HG02884 (cell line): ENCODE measurements at regions not wholly inside any gene's neighbourhood (a gene's known extent, or its start where the extent isn't known, plus 50 kb on each side); places are given as distances from the start of the nearest gene placed in this dataset.
A peak's percentile ranks its signal among the peaks of the same experiment; 100 is the strongest.

Experiments used
- ATAC-seq: cut with Tn5 transposase; IDR thresholded peaks from one replicate; pipeline ENCODE4 v1.9.1; 2021; ENCODE audit warnings: mild to moderate bottlenecking, moderate library complexity; ENCODE audit not compliant: unreplicated experiment

DNA sequence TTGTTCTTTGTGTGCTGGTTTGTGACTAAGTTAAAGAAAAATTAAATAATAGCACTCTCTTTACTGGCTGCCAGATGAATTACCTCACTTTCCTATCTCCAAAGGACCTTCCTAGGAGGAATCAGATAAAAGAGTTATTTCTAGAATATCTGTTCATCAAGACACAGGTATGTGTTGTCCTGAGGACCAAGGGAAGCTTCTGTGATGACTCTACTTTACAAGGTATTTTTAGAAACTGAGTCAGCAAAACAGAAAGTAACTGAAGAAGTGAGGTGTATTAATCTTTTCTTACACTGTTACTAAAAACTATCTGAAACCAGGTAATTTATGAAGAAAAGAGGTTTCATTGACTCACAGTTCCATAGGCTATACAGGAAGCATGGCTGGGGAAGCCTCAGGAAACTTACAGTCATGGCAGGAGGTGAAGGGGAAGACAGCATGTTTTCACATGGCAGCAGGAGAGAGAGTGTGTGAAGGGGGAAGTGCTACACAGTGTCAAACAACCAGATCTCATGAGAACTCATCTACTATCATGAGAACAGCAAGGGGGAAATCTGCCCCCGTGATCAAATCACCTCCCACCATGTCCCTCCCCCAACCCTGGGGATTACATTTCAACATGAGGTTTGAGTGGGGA, 189.2 kb upstream of the DMAC1 start:
- ATAC-seq = no peak

DNA sequence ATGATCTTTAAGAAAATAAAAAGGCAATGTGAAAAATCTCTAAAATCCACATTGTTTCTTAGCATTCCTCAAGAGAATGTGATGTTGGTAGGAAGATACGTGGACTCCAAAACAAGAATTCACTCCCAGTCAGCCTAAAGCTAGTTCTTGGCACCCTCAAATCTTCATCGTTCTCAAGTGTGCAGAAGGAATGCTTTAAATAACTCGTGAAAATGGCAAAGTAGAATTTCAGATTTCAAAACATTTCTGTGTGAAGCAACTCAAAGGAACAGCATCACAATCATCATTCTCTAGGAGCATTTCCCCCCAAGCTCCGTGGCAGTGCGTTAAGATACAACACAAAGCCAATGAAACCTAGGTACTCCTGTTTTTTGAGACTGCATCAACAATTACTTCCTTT, 185.1 kb upstream of the DMAC1 start:
- ATAC-seq = no peak

- ATAC-seq = no peak
Measured at GRCh38 chr9:7984203-7984602, 184.6 kb upstream of the DMAC1 start.

DNA sequence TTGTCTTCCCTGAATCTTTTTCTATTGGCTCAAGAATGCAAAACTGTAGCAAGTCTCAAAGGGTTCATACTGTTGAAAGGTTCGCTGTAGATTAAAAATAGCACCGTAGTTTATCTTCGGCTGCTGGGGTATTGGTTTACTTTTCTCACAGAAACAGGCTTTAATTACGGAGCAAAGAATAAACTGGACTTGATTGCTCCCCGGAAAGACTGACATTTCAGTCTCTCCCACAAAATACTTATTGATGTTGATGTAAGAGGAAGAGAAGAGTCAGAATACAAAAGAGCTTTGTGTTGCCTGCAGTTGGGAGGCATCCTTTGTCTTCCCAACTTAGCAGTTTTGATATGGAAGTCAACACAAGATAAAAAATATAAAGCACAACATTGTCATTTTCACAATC, 183.9 kb upstream of the DMAC1 start:
- no peak for ATAC-seq

GRCh38 chr9:7982907-7983306, 183.3 kb upstream of the DMAC1 start:
- no peak for ATAC-seq

- no peak for ATAC-seq
Measured at GRCh38 chr9:7980691-7981289, 181.2 kb upstream of the DMAC1 start.

DNA sequence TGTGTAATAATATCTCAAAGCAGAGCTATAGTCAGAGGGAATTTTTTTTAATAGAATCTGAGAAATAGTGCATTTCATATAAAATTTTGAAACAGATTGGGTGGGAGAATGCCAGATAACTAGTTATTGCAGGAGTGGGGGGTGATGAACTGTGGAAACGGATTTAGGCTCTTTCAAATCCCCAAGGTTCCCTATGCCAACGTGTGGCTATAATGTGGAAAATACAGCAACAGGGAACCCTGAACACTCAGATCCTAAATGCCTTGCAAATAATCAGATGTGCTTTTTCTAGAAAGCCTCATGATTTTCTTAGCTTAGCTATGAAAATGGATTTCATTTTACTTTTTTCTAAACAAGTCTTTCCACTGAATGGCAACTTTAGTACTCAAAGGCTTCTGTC, 180.5 kb upstream of the DMAC1 start:
- no peak for ATAC-seq

- no peak for ATAC-seq
Measured at GRCh38 chr9:7979611-7980010, 180.0 kb upstream of the DMAC1 start.

DNA sequence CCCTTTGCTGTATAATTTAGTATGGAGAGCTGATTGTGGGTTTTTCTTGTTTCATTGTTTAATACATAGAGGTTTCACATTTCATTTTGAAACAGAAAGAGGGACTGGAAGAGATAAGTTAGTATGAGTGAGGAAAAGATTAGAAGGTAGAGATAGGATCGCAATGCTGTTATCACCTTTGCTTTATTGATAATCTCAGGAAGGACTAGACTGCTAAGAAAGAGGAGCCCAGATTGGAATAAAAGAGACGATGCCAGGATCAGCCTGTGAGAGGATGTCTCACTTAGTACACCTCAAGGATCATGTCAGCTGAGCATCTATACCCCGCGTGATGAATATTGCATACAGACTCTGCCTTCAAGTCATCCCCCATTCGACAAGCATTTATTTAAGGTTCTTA, 178.0 kb upstream of the DMAC1 start:
- ATAC-seq = no peak

- ATAC-seq = no peak
Measured at GRCh38 chr9:7976856-7977255, 177.3 kb upstream of the DMAC1 start.

- peak; percentile 95 for ATAC-seq
Measured at GRCh38 chr9:7976167-7976755, 176.7 kb upstream of the DMAC1 start.

- no peak for ATAC-seq
Measured at GRCh38 chr9:7975336-7975735, 175.8 kb upstream of the DMAC1 start.

GRCh38 chr9:7974335-7974960, 174.9 kb upstream of the DMAC1 start:
- ATAC-seq = peak; percentile 32

DNA sequence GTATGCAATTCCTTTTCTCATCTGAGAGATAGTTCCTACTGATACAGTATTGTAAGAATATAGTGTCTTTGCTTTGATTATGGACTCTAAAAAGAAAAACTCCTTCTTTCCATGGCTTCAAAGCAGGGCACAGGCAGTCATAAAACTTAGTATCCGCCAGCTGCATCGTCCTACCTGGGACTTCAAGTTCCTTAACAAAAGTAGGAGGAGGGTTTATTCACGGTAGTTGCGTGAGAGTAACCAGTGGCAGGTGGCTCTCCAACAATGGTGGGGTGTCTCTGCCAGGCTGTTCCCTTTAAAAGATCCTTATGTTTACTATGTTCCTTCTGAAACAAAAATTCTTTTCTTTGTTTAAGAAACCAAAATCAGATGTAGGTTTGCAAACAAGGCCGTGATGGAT, 173.5 kb upstream of the DMAC1 start:
- no peak for ATAC-seq

- ATAC-seq = no peak
Measured at GRCh38 chr9:7970681-7971330, 171.2 kb upstream of the DMAC1 start.

GRCh38 chr9:7968687-7969086, 169.1 kb upstream of the DMAC1 start:
- ATAC-seq = no peak

GRCh38 chr9:7967851-7968250, 168.3 kb upstream of the DMAC1 start:
- ATAC-seq = no peak

DNA sequence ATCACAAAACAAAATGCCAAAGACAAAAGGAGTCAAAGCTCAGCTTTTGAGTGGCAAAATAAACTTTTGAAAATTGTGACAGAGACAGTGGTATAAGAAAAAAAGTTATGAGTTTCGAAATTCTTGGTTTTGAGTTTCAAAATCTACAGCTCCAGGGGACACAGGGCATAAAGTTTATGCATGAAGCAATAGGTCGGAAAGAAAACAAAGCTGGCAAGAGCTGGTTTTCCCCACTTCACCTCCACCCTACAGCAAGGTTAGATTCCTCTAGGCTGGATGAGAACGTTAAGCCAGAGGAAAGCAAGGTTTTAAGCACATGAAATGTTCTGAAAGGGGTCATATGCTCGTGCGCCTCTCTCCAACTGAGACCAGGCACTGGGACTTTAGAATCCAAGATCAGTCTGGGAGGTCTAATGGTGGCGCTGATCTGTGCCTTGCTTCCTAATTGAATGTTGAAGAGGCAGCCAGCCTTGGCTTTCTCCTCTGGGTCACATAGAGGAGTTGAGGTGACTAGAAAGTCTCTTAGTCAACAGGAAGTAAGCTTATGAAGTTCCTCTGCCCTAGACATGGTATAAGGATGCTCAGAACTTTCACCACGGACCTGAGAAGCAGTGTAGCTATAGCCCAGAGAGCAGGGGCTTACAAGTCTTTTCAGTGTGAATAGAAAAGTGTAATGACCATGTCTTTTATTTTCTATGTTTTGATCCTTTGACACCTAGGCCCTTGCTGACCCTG, 167.7 kb upstream of the DMAC1 start:
- ATAC-seq = no peak

DNA sequence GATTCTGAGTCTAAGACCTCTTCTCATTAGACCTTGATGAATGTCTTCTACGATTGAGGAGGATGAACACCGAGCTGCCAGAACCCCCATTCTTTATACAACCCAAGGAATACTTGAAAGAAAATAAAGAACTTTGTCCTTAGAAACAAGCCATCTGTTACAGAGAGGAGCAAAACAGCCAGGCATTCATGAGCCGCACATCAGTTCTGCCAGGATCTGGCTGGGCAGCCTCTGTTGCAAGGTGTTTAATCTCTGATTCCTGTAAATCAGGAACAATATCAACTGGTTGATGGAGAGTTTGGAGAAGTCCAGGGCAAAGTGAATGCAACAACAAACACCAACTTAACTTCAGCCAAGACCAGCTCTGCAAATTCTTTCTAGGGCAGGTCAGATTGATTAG, 165.5 kb upstream of the DMAC1 start:
- ATAC-seq = no peak

DNA sequence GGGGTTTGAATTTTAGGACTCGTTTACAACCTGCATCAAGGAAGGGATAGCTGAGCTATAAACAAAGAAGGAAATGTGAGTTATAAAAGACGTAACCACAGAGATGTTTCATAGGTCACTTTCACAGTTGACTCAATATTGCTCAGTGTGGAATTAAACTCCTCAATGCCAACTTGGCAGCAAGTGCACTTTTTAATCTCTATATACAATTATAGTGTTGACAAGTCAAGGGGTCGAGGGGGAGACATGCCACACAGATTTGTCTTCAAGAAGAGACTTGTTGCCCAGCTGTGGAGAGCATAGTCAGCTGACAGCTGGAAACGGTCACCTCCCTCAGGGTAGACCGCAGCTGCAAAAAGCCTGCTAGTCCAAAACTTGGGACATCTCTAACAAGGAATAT, 163.4 kb upstream of the DMAC1 start:
- ATAC-seq = no peak

- no peak for ATAC-seq
Measured at GRCh38 chr9:7961076-7961475, 161.5 kb upstream of the DMAC1 start.
